HCT116 (cell line): ENCODE measurements at regions not wholly inside any gene's neighbourhood (a gene's known extent, or its start where the extent isn't known, plus 50 kb on each side); places are given as distances from the start of the nearest gene placed in this dataset.

Experiments used
- FOSL1 ChIP-seq: IDR thresholded peaks from 2 replicates; pipeline ENCODE4 v1.6.1; 2012; ENCODE audit warnings: low read depth
- TCF7L2 ChIP-seq: IDR thresholded peaks from 2 replicates; pipeline ENCODE4 v1.7.0; 2011; ENCODE audit warnings: borderline replicate concordance, inconsistent platforms; ENCODE audit not compliant: insufficient read depth, insufficient read length; ENCODE audit errors: extremely low read depth

GRCh38 chr4:85218756-85219155 is 252.3 kb upstream of the WDFY3 start:
- TF ChIP-seq TCF7L2: no peak
- no peak for TF ChIP-seq FOSL1
